Pancreas (tissue), 10 donors: ENCODE measurements at regions not wholly inside any gene's neighbourhood (a gene's known extent, or its start where the extent isn't known, plus 50 kb on each side); places are given as distances from the start of the nearest gene placed in this dataset.

Experiments used
- ATAC-seq, 4 donors: fragments of 200-7000 bp; cut with Tn5 transposase; one replicate each; pipeline versions ENCODE4 v1.8.0 to v1.9.1; 2020; ENCODE audit warnings: mild to moderate bottlenecking in 4 of 4, moderate library complexity in 4 of 4
- DNase-seq, 6 donors: peaks; one replicate each; pipeline ENCODE4 v3.0.0-alpha.2; 2020
- FAIRE-seq: peaks from 2 replicates; lab custom pipeline; 2012; peaks lifted over from hg19 to GRCh38; lab: Jason Lieb, UNC
- H3K27ac ChIP-seq, 4 donors: fragments of 200-600 bp; sonication (generic); 1 replicate in 3 of 4; 2 replicates in 1 of 4; pipeline versions ENCODE4 v1.5.0 to v1.8.0; 2020
- H3K27me3 ChIP-seq, 4 donors: fragments of 200-600 bp; one replicate each; pipeline ENCODE4 v1.8.0; 2021
- H3K36me3 ChIP-seq, 3 donors: fragments of 200-600 bp; sonication (generic) in 1 of 3; one replicate each; pipeline versions ENCODE4 v1.5.0 to v1.8.0; 2020 to 2021
- H3K4me1 ChIP-seq, 3 donors: fragments of 200-600 bp; one replicate each; pipeline ENCODE4 v1.8.0; 2021
- H3K4me3 ChIP-seq, 4 donors: fragments of 200-600 bp; sonication (generic) in 2 of 4; one replicate each; pipeline versions ENCODE4 v1.5.0 to v1.8.0; 2020 to 2021
- H3K9me3 ChIP-seq, 4 donors: fragments of 200-600 bp; one replicate each; pipeline ENCODE4 v1.8.0; 2021
- WGBS, 2 donors: extraction: QIAGEN DNeasy Blood & Tissue Kit; methylation state at CpG; one replicate each; pipeline ENCODE4 v1.1.7; 2013; 5-methylcytosine and 5-hydroxymethylcytosine counted together
- intact Hi-C, 3 donors: fragments of 100-400 bp; cut with DNase I; formaldehyde crosslinking; loops; one replicate each; pipeline versions ENCODE4 v1.11.1 to v1.14.2; 2022
- TF ChIP-seq, protein P1 (sequence below), 4 donors: fragments of 200-600 bp; sonication (generic) in 3 of 4; IDR thresholded peaks; one replicate each; pipeline versions ENCODE4 v1.5.0 to v1.8.0; 2021; ENCODE audit warnings: antibody characterized with exemption in 4 of 4
- donor health status: healthy with polysubstance abuse.
- donor health status: DM: no; HTN: no; CAD: no; lungs with moderate emphysema.
- donor health status: DM: no; HTN: no; CAD: no.
- donor health status: control.
- donor health status: control.
- donor health status: Bipolar disorder and iron deficiency.
- donor health status: DM: yes; HTN: yes; CAD: no.
- donor health status: DM: no; HTN: no; CAD: no.
- donor health status: DM: no; HTN: no; CAD: no.
- donor health status: DM: yes; HTN: yes; CAD: no.

- H3K4me1 ChIP-seq, result no peaks in the 10 kb centered on the region
- no peak overlapping the region for H3K4me3 ChIP-seq
- ATAC-seq (no peak), DNase-seq (no peak), FAIRE-seq (no peak)
- H3K36me3 ChIP-seq, result no peaks in the 10 kb centered on the region
- no peaks in the 10 kb centered on the region for H3K27me3 ChIP-seq
- H3K9me3 ChIP-seq, result no peaks in the 10 kb centered on the region
- intact Hi-C loops, result no loop called here
- TF ChIP-seq, protein P1, sequence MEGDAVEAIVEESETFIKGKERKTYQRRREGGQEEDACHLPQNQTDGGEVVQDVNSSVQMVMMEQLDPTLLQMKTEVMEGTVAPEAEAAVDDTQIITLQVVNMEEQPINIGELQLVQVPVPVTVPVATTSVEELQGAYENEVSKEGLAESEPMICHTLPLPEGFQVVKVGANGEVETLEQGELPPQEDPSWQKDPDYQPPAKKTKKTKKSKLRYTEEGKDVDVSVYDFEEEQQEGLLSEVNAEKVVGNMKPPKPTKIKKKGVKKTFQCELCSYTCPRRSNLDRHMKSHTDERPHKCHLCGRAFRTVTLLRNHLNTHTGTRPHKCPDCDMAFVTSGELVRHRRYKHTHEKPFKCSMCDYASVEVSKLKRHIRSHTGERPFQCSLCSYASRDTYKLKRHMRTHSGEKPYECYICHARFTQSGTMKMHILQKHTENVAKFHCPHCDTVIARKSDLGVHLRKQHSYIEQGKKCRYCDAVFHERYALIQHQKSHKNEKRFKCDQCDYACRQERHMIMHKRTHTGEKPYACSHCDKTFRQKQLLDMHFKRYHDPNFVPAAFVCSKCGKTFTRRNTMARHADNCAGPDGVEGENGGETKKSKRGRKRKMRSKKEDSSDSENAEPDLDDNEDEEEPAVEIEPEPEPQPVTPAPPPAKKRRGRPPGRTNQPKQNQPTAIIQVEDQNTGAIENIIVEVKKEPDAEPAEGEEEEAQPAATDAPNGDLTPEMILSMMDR (IDR thresholded peaks at IDR 0.05), result no peak
- H3K27ac ChIP-seq, result no peak overlapping the region
- WGBS, 2 donors, result 74 to 76% methylated on average over 4 of the region's 4 CpGs
These were observed 581.8 kb upstream of the ZFP42 start for GRCh38 chr4:187413564-187414358.

DNA sequence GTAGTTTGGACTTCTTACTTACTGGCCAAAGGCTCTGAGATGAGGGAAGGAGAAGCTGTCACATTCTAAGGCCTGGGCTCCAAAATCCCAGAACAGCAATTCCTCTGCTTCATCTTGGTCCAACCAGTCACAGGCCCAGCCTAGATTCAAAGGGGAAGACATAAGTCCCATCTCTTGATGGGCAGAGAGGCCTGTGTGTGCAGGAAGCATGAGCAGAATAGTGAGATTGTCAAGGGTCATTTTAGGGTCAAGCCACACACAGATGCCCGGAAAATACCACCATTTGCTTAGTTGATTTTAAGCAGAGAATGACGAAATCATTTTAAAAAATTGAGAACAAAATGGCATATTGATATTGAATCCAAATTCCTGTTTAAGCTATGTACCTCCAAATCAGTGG is 580.9 kb upstream of the ZFP42 start:
- WGBS, 2 donors, result 70 to 75% methylated on average over 2 of the region's 2 CpGs
- no peaks in the 10 kb centered on the region for H3K27me3 ChIP-seq
- H3K4me1 ChIP-seq, result no peaks in the 10 kb centered on the region
- H3K4me3 ChIP-seq, result no peak overlapping the region
- no peak for DNase-seq
- intact Hi-C loops, result no loop called here
- TF ChIP-seq, protein P1 (IDR thresholded peaks at IDR 0.05), result no peak
- FAIRE-seq, result no peak
- no peaks in the 10 kb centered on the region for H3K36me3 ChIP-seq
- no peaks in the 10 kb centered on the region for H3K9me3 ChIP-seq
- H3K27ac ChIP-seq, result no peak overlapping the region
- ATAC-seq, result no peak

DNA sequence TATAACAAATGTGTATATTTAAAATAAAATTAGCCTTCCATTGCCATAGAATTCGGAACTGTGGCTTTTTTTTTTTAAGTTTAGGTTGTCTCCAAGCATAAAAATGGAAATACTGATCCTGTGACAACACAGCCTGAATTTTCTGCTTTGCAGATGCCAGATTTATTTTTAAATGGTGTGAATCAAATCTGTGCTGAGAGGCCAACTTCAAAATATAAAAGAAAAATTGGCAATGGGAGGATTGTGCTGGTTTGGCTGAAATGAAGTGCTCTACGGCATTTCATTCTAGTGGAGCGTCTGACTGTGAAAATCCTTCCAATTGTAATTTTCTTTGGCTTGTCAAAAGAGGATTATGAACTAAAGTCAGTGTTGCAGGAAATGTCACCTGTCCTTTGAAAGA is 580.3 kb upstream of the ZFP42 start:
- intact Hi-C loops, result no loop called here
- no peak for ATAC-seq
- Histone ChIP-seq H3K27ac (no peak overlapping the region), H3K9me3 (no peaks in the 10 kb centered on the region), H3K36me3 (no peaks in the 10 kb centered on the region), H3K4me1 (no peaks in the 10 kb centered on the region), H3K4me3 (no peak overlapping the region), H3K27me3 (no peaks in the 10 kb centered on the region)
- FAIRE-seq, result no peak
- TF ChIP-seq, protein P1 (IDR thresholded peaks at IDR 0.05), result no peak
- WGBS, 2 donors, result 74 to 77% methylated on average over 3 of the region's 3 CpGs
- no peak for DNase-seq

DNA sequence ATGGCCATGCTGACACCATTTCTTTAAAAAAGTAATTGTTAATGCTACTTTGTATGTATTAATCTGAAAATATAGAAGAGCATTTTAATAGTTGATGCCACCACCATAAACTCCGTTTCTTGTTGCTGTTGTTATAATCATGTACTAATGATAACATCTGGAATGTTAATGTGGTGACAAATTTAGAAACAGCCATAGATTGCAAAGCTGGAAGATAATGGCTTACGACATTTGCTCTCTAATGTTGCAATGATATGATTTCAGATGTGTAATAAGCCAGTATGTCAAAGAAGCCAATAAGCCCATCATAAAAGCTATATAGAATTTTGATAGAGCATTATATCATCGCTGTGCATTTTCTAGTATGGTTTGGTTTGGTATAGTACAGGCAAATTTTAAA is 579.4 kb upstream of the ZFP42 start:
- H3K27me3 ChIP-seq, result no peaks in the 10 kb centered on the region
- no peak overlapping the region for H3K27ac ChIP-seq
- H3K4me1 ChIP-seq, result no peaks in the 10 kb centered on the region
- H3K36me3 ChIP-seq, result no peaks in the 10 kb centered on the region
- ATAC-seq (no peak), DNase-seq (no peak), FAIRE-seq (no peak)
- TF ChIP-seq, protein P1 (IDR thresholded peaks at IDR 0.05), result no peak
- WGBS, 2 donors, result 81 to 82% methylated on average over 3 of the region's 3 CpGs
- no peak overlapping the region for H3K4me3 ChIP-seq
- no peaks in the 10 kb centered on the region for H3K9me3 ChIP-seq
- intact Hi-C loops, result no loop called here

DNA sequence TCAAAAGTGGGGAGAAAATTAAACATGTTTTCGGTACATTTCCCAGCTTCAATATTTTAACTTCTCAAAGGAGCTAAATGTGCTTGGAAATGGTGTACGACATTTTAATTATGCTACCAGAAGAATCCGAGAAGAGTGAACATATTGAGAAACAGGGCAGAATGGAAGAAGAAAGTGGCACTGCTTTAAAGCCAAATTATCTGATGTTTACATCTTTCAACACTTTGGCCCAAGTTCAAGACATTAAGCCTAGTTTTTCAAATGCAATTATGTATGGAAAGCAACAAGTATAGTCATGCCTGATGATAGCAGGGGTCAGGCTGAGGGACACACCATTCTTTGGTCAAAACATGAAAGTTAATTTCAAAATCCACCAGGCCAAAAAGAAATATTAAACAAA is 577.9 kb upstream of the ZFP42 start:
- H3K4me3 ChIP-seq, result no peak overlapping the region

More for the DNA sequence above, 577.9 kb upstream of the ZFP42 start:
- H3K9me3 ChIP-seq, result no peaks in the 10 kb centered on the region
- no peaks in the 10 kb centered on the region for H3K27me3 ChIP-seq
- FAIRE-seq (no peak), ATAC-seq (no peak), DNase-seq (no peak)
- H3K36me3 ChIP-seq, result no peaks in the 10 kb centered on the region
- H3K4me1 ChIP-seq, result no peaks in the 10 kb centered on the region
- intact Hi-C loops, result no loop called here
- no peak overlapping the region for H3K27ac ChIP-seq
- 79 to 81% methylated on average over 3 of the region's 3 CpGs for WGBS, 2 donors
- TF ChIP-seq, protein P1 (IDR thresholded peaks at IDR 0.05), result no peak
